ENCODE measurements at regions not wholly inside any gene's neighbourhood (a gene's known extent, or its start where the extent isn't known, plus 50 kb on each side); places are given as distances from the start of the nearest gene placed in this dataset.

- DNase-seq, result no peak
- intact Hi-C loops (cut with DNase I), result no loop called here
- Histone ChIP-seq H3K27ac (no peak overlapping the region), H3K9me3 (no peaks in the 10 kb centered on the region), H3K4me3 (no peak overlapping the region), H3K4me1 (ENCODE audit: insufficient read depth) (no peaks in the 10 kb centered on the region), H3K36me3 (no peaks in the 10 kb centered on the region), H3K27me3 (no peaks in the 10 kb centered on the region)
- no peak for TF ChIP-seq POLR2A (IDR thresholded peaks at IDR 0.05)
- TF ChIP-seq EP300 (IDR thresholded peaks at IDR 0.05), result no peak
- TF ChIP-seq CTCF (IDR thresholded peaks at IDR 0.05), result no peak
- WGBS, 3 donors, result 63 to 79% (median 65%) methylated on average over 4 of the region's 4 CpGs
These were observed 55.4 kb upstream of the CD28 start for GRCh38 chr2:203650860-203651613.

- H3K9me3 ChIP-seq, result no peaks in the 10 kb centered on the region
- no peak overlapping the region for H3K4me3 ChIP-seq
- no peaks in the 10 kb centered on the region for H3K4me1 ChIP-seq (ENCODE audit: insufficient read depth)
- DNase-seq, result no peak
- 40 to 47% (median 45%) methylated on average over 1 of the region's 1 CpG for WGBS, 3 donors
- intact Hi-C loops (cut with DNase I), result no loop called here
- no peak overlapping the region for H3K27ac ChIP-seq
- no peaks in the 10 kb centered on the region for H3K36me3 ChIP-seq
- no peaks in the 10 kb centered on the region for H3K27me3 ChIP-seq
- TF ChIP-seq EP300 (IDR thresholded peaks at IDR 0.05) (no peak), POLR2A (IDR thresholded peaks at IDR 0.05) (no peak), CTCF (IDR thresholded peaks at IDR 0.05) (no peak)
These were observed 54.8 kb upstream of the CD28 start for GRCh38 chr2:203651621-203652020.

- 83 to 87% (median 84%) methylated on average over 3 of the region's 3 CpGs for WGBS, 3 donors
- TF ChIP-seq CTCF (IDR thresholded peaks at IDR 0.05) (no peak), EP300 (IDR thresholded peaks at IDR 0.05) (no peak), POLR2A (IDR thresholded peaks at IDR 0.05) (no peak)
- Histone ChIP-seq H3K9me3 (no peaks in the 10 kb centered on the region), H3K27me3 (no peaks in the 10 kb centered on the region), H3K4me1 (ENCODE audit: insufficient read depth) (no peaks in the 10 kb centered on the region), H3K36me3 (no peaks in the 10 kb centered on the region), H3K27ac (no peak overlapping the region), H3K4me3 (no peak overlapping the region)
- no peak for DNase-seq
- intact Hi-C loops (cut with DNase I), result no loop called here
These were observed 51.6 kb upstream of the CD28 start for GRCh38 chr2:203654826-203655225.

- no peaks in the 10 kb centered on the region for H3K9me3 ChIP-seq
- H3K4me1 ChIP-seq (ENCODE audit: insufficient read depth), result no peaks in the 10 kb centered on the region
- H3K27me3 ChIP-seq, result no peaks in the 10 kb centered on the region
- H3K4me3 ChIP-seq, result no peak overlapping the region
- intact Hi-C loops (cut with DNase I), result no loop called here
- 69 to 78% (median 70%) methylated on average over 10 of the region's 10 CpGs for WGBS, 3 donors
- TF ChIP-seq POLR2A (IDR thresholded peaks at IDR 0.05), result no peak
- no peak for TF ChIP-seq CTCF (IDR thresholded peaks at IDR 0.05)
- no peak for TF ChIP-seq EP300 (IDR thresholded peaks at IDR 0.05)
- no peak overlapping the region for H3K27ac ChIP-seq
- peak in 1 of 5 donors; percentile 43 for DNase-seq
- H3K36me3 ChIP-seq, result no peaks in the 10 kb centered on the region
These were observed 49.7 kb upstream of the CD28 start for GRCh38 chr2:203656522-203657287.

Measured in ovary (tissue), 7 donors.